Ecto neural progenitor cell (in vitro differentiated cells): ENCODE measurements at regions not wholly inside any gene's neighbourhood (a gene's known extent, or its start where the extent isn't known, plus 50 kb on each side); places are given as distances from the start of the nearest gene placed in this dataset.
A peak's percentile ranks its signal among the peaks of the same experiment; 100 is the strongest.

Experiments used
- DNase-seq: peaks from one replicate; pipeline ENCODE4 v3.0.0-alpha.2; 2018; ENCODE audit warnings: low spot score

DNA sequence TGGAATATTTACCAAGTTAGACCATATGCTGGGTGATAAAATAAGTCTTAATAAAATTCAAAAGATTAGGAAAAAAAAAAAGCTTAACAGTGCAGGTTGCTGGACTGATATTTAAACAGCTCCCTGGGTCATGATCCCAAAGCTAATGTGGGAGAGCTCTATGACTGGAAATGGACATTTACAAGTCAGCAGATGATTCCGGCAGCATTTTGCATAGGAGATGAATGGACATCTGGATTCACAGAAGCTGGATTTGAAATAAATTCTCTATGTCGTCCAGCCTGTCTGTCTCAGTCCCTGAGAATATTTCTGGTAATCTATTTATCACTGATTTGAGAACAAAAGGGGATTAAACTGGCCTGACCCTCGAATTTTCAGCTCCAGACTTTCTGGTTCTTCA lies 52.3 kb upstream of the KLHL25 start:
- DNase-seq, result no peak

DNA sequence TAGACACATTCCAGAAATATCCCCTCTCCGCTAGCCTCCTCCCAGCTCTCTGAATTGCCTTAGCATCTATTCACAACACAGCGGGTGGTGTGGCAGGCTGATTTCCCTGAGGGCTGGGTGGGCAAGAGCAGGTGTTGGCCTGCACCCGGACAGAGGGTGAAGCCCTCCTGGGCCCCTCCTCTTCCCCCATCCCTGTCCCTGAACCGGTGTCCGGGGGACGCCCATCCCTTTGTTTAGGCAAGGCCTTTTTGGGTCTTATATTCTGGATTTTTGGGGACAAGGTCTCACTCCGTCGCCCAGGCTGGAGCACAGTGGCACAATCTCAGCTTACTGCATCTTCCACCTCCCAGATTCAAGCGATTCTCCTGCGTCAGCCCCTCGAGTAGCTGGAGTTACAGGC lies 55.2 kb upstream of the KLHL25 start:
- DNase-seq, result no peak

DNA sequence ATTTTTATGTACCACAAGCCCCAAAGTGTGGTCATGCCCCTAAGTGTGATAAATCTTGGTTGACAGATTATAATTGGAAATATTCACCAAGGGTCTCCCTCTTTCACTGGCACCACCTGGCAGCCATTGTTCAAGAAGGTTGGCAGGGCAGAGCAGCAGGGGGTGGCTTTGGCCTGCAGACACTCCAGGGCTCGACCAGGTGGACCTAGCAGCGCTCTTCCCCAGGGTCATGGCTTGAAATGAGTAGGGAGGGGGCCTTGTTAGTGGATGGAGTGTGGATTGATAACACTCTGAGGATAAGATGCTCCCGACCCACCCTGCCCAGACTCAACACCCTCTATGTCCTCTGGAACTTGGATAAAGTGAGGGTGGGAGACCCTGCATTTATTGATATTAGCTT lies 58.2 kb upstream of the KLHL25 start:
- no peak for DNase-seq

DNA sequence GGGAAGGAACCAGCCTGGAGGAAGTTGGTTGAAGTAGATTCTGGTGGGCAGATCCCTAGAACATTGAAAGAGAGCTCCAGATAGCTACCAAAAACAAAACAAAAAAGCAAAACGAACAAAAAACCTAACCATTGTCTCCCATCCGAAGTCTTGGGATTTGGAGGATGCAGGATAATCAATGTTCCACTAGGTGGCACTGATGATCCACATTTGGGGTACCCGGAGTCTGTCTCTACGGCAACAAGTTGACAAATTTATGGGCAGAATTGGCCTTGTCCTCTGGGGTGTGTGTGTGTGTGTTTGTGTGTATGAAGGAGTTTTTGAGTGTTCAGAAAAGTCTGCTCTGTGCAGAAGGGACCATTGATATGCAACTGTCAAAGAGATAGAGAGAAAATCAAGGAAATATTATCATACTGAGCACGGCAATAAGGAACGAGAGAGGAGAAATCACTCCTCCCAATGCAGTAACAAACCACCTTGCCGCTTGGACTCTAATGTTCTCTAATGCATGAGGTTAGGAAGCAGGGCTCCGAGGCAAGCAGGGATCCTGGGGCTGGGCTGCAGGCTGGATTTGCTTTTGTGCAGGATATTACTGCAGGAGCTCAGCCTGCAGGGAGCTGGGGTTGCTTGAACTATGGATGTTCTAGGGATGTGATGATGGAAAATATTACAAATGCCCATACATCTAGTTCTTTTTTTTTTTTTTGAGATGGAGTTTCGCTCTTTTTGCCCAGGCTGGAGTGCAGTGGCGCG lies 59.8 kb upstream of the KLHL25 start:
- DNase-seq, result peak; percentile 64

DNA sequence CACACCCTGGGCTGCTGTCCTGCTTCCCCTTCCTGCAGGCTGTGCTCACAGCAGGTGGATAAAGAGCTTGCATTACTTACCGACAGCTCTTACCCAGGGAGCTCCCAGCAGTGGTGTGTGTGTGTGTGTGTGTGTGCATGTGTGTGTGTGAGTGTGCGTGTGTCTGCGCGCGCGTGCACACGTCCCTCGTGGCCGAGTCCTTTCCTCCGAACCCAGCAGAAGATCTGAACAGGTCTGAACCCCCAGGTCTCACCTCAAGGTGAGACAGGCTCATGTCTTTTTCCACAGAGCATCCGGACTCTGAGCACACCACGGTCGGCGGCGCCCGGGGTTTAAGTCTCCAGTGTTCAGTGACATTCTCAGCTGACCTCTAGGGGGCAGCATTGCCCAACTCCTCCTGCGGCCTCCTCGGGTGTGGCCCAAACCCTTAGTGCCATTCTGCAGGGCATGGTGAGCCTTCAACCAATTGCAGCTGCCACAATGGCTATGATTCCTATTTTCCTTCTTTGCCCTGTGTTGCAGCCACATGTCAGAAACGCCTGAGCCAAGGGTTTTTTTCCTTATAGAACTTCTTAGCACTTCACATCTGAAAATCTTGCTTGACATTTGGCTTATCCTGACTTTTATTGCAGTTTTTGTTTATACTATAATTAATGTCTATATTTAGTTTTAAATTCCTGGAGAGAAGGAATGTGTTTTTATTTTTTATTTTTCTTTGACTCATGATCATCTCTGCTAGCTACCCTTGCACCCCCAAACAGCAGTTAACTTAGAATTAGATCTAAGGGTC lies 64.1 kb upstream of the KLHL25 start:
- DNase-seq, result peak; percentile 86

DNA sequence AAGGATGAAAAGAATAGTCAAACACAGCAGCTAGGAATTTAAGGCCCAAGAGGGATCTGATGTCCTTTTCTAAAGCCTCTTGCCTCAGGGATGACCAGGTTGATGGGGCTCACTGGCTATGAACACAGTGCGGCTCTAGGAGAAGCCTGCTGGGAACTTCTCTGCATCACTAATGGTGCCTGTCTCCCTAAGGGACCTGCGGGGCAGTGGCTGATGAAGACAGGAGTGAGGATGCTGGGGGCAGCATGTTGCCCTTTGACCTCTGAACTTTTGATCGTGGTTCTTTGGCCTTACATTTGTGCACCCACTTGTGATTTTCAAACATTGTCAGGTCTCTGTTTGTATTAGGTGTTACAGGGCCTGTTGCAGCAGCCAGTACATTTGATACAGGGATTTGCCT lies 64.9 kb upstream of the KLHL25 start:
- no peak for DNase-seq

DNA sequence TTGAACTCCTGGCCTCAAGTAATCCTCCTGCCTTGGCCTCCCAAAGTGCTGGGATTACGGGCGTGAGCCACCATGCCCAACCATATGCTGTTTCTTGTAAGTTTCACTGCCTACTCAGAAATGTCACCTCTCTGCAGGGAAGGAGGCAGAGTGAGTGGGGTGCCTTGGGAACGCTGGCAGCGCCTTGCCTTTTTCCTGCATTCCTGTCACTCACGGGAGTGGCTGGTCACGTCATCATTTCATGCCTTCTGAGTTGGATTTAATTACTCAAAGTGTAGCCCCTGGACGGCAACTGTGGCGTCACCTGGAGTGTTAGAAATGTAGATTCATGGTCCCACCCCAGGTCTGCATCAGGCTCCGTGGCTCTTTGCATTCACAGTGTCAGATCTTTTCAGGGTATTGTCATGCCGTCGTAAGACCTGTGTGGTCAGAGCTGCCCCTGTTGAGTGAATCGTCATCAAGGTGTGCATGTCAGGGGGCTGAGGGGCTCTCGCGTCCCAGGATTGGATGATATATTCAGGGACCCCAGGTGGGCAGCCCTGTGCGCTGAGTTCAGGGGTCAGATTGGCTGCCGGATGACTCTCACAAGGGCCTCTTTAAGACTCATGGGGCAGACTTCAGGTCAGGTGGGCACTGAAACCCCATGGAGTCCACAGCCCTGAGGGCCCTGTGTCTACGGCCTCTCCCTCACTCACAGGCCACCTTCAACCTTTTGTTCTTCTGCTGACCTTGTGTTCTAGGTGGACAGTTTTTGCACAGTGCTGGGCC lies 65.9 kb upstream of the KLHL25 start:
- no peak for DNase-seq

DNA sequence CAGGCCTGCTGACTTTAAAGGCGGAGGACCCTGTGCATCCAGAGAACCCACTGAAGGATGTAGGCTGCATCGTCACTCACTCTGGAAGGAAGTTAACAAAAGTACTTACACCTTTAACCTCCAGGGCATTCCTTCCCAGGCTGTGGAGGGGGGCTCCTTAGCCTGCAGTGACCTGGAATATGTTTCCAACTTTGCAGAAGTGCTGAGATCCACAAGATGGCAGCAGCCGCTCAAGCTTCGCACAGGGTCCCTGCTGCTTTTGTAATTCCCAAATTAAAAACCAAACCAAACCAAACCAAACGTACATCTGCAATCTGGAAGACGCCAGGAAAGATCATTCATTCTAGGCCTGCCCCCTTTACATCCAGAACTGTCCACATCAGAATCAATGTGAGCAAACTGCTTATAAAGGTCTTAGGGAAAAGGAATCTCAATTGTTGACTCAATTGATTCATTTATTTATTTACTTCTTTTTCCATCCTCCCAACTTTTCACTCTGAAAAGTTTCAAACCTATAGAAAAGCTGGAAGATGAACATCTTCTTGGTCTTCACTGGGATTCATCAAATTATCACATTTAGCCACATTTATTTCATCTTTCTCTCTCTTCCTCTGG lies 70.5 kb upstream of the KLHL25 start:
- DNase-seq, result peak; percentile 81

DNA sequence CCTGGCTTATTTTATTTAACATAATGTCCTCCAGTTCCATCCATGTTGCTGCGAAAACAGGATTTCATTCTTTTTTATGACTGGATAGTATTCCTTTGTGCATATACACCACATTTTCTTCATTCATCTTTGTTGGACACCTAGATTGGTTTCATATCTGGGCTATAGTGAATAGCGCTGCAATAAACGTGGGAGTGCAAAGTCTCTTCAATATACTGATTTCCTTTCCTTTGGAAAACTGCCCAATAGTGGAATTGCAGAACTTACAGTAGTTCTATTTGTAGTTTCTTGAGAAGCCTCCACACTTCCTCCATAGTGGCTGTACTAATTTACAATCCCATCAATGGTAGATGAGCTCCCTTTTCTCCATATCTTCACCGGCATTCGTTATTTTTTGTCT lies 72.5 kb upstream of the KLHL25 start:
- DNase-seq, result no peak

DNA sequence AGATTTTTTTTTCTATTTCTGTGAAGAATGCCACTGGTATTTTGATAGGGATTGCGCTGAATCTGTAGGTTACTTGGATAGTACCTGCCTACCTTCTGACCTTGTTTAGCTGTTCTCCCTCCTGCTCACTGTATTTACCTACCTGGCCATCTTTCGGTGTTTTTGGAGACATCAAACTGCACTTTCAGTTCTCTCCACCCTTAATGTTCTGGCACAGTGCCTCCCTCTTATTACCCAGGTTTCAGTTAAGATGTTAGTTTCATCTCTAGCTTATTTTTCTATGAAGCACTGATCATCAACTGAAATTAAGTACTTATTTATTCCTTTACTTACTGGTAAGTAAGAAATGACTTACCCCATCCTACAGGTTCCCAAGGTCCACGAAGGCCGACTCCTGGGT lies 74.4 kb upstream of the KLHL25 start:
- DNase-seq, result no peak

DNA sequence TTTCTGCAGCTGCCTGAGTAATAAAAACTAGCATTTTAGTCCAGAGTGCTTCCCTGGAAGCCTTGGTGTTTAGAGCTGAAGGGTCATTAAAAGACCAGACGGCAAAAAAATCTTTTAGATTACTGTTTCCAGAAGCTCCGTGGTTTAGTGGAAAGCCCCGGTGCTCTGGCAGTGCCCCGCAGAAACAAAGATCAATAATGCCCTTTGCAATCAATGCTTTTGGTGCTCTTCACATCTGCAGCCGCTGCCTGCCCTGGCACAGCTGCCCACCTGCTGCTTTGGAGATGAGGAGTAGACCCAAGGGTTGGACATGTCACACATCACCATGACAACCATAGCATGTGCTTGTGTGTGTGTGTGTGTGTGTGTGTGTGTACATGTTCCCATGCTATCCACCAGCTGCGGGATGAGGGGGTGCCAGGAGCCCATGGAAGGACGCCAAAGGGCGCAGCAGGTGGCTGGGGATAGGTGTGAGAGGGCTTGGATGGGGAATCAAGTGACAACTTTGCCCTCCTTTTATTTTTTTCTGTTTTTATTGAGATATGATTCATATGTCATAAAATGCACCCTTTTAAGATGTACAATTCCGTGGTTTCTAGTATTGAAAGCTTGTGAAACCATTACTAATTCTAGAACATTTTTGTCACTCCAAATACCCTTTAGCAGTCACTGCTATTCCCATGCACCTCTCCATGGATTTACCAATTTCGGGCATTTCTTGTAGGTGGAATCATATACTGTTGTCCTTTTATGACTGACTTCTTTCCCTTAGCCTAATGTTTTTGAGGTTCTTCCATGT lies 75.7 kb upstream of the KLHL25 start:
- DNase-seq, result no peak

DNA sequence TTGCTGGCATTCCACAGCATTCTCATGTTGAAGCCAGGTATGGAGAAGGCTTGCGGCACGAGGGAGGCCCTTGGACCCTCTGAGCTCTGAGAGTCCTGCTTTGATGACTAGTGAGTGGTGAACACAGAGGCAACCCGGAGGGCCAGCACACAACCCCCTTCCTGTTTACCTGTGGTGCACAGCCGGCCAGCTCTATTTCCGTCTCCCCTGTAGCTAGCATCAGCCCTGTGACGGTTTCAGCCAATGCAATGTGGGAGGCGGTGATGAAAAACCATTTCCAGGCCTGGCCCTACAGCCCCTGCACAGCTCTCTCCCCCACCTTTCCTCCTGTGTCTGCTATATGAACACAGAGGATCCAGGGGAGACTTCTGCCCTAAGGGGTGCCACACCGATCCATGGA lies 76.8 kb upstream of the KLHL25 start:
- no peak for DNase-seq

DNA sequence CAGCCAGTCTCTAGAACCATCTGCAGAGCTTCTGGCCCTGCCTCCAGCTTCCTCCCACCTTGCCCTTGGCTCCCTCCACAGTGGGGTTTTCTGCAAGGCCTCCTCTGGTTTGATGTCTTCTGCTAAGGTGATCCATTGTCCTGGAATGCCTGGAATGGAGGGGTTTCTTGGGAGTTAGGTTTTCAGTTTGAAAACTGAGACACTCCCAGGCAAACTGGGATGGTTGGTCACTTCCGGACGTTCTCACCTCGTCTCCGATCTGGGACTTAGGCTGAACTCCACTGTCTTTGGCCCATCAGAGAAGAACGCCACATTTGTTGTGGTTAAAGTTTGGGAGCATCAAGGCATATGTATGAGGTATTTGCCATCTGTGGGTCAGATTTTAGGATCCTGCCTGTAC lies 77.4 kb upstream of the KLHL25 start:
- no peak for DNase-seq

DNA sequence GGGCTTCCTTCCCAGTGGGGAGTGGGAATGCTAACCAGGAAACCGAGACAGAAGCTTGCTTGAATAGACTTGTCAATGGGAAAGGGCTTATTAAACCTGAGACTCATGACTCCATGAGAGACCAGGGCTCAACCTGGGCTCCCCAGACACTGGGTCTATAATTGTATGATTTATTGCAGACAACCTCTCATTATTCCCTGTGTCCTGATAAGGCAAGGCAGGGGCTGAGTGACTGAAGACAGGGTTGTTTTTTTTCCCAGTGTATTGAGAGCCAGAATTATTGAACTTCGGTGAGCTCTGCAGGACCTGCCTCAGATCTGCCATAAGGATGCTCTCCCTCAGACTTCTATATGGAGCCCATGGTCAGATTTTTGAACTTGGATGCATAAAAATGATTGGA lies 79.5 kb upstream of the KLHL25 start:
- no peak for DNase-seq

DNA sequence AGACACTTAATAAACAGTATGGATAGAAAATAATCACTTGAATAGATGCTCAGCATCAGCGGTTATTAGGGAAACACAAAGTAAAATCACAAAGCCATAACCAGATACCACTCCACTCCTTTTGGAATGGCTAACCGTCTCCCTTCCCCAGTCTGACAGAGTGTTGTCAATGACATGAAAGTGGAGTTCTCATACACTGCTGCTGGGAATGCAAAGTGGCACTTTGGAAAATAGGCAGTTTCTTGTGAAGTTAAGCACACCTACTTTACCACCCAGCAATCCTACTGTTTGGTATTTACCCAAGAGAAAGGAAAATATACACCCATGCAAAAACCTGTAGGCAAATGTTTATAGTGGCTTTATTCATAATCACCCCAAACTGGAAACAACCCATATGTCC lies 81.0 kb upstream of the KLHL25 start:
- no peak for DNase-seq

DNA sequence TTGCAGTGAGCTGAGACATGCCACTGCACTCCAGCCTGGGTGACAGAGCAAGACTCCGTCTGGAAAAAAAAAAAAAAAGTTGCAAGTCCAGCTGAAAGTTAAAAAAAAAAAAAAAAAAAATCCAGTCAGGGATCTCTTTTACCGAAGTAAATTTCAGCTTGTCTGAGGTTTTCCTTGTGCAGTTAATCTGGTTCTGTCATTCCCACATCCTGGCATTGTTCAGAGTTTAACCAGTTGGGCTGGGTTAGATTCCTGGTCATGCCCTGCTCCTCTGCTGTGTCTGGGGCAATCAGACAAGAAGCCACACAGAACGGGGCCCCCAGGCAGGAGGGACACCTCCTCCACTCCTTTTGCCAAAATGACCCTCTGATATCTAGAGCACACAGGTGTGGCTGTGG lies 84.1 kb upstream of the KLHL25 start:
- no peak for DNase-seq

DNA sequence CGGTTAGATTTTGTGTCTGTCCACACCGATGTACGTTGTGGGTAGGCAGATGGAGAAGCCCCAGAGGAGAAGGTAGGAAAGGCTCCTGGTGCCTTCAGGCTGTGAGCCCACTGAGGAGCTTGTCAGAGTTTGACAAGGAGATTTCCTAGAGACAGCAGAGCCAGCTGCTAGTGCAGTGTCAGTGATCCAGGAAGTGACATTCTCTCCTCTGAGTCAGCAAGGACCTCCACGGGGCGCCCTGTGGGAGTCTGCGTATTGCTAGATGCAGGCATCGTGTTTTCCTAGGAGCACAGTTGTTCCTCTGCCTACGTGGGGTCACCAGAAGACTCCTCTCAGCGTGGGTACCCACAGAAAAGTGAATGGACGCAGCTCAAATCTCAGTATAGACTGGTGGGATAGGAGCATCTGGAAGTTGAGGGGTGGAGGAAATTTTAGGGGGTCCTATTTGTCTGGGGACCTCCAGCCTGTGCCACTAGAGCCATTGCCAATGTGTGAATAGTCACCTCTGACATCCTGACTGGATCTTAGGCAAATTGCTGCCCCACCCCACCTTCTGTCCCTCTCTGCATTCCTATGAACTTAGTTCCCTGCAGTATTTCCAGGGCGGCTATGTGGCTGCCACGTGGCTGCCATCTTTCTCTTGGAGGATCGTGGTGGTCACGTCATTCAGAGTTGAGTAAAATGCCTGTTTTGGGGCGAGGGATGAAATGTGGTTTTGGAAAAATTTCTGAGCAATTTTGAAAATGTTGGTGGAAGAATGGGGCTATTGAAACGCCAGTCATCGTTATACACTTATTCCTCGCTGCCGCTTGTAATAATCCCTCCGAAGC lies 84.8 kb upstream of the KLHL25 start:
- no peak for DNase-seq

DNA sequence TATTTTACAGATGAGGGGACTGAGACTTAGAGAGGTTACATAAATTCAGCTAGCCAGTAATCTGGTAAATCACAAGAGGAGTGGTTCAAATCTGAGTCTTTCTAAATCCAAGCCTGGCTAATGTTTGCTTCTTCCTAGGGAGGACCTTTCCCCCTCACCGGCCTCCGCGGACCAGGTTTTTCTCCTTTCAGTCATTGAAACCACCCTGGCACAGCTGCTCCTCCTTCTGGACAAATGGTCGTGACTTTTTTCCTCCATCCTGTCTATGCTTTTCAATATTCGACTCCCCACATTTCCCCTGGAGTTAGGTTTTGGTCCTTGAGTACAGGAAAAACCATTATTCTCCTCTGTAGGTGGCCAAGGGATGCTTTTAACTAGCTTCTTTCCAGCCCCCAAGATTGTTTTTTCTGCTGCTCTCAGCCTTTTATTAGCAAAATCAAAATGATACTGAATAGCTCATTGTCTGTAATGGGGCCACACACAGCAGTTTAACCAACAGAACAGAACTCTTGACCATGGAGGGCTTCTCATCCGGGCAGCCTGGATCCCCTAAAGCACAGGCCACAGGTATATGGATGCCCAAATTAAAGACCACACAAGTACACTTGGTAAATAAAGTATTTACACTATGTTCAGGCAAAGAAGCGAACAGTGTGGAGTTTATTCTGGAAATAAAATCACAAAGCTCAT lies 85.9 kb upstream of the KLHL25 start:
- no peak for DNase-seq

DNA sequence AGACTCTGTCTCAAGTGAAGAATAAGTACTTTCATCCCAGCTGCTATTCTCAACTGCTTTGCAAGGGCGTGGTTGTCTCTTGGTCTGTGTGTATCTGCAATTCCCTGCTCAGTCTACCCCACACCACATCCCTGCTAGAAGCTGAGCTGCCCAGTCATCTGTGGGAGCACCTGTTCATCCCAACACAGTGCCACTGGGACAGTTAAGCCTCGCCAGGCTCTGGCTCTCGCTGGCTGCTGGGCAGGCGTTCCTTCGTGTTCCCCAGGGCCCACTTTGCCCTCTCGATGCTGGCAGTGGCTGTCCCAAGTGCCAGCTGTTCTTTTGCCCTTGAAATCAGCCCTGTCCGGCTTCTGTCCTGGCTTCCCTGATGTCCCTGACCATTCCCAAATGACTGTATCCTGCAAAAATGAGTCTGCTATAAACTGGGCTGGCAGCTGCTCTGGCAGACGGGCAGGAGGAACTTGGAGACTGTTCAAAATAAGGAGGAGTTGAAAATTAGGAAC lies 91.6 kb upstream of the KLHL25 start:
- no peak for DNase-seq
